SW 1271 (cell line): ENCODE measurements at regions not wholly inside any gene's neighbourhood (a gene's known extent, or its start where the extent isn't known, plus 50 kb on each side); places are given as distances from the start of the nearest gene placed in this dataset.
"Not testable (repeated sequence)": the region's sequence is repeated elsewhere in the genome, so short reads cannot be mapped to it uniquely, and the experiment has no call there.

Experiments
- DNase-seq, 2 experiments: peaks; one replicate each; lab custom pipeline; 2025; lab: John Stamatoyannopoulos, UW

DNA sequence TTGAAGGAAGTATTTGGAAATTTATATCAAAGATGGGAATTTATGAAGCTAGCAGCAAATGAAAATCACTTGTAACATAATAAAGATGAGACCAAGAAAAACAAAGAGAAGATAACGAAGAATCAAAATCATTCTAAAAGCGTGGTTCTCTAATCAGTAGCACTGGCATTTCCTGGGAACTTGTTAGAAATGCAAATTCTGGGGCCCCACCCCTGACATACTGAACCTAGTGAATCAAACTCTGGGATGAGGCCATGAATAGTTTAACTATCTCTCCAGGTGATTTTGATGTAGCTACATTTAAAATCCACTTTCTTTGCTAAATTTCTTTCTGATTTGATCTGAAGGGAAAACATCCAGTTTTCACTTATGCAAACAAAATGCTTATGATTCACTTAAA, 1075.6 kb downstream of the HACE1 start:
- no peak for DNase-seq

DNA sequence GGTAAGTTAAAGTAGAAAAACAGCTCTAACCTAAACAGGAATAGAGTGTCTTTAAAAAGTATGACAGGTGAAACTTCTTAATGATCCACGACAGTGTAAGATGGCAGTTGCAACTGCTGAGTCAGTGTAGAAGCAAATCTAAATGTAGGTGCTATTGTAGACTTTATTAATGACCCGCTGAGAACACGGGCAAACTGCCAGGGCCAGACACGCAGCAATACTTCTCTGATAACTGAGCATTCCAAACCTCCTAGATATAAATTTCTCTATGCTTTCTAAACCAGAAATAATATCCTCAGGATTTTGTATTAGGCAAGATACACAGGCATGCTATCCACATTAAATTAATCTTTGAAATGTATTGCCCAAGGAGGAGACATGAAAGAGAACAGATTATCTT, 1076.4 kb downstream of the HACE1 start:
- DNase-seq, result no peak

DNA sequence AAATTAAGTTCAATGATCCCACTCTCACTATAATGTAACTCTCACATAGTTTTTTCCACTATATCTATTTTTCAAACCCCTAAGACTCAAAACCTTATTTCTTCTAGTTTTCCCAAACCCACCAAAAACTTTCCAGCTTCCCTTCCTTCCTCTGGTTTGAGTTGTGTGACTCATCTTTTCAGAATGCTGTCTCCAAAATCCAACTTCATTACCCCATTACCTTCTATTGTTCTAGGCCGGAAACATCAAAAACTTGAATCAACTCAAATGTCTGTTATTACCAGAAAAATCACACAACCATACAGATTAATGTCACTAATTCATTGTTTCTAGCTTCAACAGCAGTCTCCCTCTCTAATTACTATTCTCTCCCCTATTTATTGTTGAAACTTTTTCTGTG, 1090.3 kb downstream of the HACE1 start:
- DNase-seq, result no peak

DNA sequence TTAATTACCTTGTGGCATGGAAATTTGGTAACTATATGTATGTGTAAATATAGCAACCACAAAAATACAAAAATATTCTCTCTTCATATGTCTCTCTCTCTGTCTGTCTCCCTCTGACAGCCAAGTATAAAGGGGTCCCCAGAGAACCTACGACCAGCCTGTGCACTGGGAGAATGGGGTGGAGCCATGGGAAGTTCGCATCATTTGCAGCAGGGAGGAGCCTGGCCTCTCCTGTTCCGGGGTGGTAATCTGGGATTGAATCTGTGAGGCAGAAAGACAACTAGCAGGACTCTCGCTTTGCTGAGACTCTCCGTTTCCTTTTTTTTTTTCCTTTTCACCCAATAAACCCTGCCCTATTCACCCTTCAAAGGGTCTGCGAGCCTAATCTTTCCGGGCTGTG, 1109.1 kb downstream of the HACE1 start:
- no peak for DNase-seq

DNA sequence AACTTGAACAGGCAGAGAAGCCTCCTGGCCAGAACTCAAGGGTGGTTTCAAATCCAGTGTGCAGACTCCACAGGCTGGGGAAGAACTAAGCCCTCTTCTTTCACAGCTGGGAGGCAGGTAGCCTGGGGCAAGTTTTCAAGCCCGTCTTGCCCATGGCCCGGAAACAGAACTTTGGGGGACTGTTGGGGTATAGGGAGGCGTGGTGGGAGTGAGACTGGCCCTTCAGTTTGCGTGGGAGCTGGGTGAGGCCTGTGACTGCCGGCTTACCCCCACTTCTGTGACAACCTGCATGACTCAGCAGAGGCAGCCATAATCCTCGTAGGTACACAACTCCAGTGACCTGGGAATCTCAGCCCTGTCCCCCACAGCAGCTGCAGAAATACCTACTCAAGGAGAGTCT, 1125.7 kb downstream of the HACE1 start:
- no peak for DNase-seq

DNA sequence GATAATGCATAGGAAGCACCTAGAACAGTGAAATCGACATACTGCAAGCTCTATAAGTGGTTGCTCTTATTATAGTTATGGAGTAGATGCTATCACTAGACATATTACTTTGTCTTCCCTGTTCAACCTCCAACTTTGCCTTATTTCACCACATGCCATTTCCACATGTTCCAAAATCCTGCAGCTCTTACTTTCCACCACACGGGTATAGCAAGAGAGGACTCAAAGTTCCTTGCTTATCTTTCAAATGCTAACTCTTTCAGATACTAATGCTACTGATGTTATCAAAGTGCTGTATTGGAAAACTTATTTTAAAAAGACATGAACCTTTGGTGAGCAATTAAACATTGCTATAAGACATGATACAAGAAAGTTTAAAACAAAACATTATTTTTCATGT, 1130.1 kb downstream of the HACE1 start:
- no peak for DNase-seq

DNA sequence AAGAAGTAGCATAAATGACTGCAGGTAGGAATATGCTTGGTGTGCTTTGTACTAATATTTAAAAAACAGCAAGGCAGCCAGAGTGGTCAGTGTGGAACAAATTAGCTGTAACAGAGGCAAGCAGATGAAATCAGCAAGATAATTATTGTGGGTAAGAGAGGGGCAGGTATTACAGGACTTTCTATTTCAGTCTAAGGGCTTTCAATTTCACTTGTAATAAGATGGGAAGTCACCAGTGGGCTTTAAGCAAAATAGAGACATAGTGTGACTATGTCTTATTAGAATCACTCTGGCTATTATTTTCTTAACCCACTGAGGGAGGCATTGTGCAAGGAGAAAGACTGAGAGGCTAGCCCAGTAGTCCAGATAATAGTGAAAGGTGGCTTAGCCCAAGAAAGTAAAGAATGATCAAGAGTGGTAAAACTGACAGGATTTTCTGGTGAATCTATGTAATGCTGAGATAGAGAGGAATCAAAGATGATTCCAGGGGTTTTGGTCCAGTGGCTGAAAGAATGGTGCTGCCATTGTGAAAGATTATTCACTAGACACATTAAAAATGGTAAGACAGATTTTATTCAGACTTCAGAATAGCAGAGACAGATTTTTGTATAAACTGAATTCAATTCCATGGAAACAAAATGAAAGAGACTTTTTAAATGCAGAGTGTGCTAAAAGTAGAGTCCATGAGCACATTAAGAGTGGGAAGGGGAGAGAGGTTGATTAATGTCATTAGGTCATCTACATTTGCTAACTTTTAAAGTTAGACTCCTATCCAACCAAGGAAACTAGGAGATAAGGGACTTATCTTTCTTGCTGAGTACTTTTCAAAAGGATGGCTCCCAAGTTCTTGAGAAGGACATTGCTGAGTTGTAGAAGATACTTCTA, 1136.0 kb downstream of the HACE1 start:
- DNase-seq, result no peak

DNA sequence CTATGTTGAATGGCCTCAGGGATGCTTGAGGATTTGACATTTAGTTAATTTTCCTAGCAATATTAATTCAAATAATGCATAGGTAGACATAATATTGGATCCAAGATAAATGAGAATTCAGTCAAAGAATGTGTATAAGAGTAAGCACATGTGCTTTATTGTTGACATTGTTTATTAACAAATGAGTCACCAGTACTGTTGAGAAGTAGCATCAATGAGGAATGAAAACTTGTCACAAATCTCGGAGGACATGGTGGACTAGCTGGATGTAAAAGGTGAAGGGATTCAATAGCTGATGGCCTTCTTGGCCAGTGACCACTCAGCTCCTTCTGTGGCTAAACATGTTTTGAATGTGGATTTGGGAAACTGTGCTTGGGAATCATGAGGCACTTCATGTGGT, 1137.0 kb downstream of the HACE1 start:
- no peak for DNase-seq

DNA sequence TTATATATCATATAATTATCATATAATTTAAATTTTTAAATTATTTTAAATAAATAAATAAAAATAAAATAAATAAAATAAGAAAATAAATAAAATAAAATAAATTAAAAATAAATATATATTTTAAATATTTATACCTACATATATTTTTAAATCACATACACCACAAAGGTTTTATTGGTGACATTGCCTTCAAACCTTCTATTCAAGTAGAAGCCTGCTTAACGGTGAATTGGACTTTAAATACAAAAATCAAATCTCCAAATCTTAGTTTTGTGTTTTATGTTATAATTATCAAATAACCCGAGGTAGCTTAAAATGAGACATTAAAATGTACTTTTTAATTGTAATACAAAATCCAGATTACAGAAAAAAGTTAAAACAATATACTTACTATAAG, 1137.8 kb downstream of the HACE1 start:
- no peak for DNase-seq

DNA sequence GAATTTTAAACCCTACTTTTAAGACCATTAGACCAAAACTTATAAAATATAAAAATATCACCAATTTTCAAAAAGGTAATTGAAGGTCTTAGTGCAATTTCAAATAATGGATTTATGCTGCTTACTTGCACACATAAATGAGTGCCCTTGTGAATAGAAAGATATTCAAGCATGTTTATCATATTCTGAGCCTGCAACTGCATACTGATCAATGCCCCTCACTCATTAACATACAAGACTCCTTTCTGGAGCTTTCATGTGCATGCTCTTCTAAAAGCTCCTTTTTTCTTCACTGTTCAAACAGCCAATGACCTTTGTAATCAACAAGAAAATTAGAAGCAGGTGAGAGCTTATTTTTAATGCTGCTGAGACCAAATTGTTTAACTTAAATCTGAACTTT, 1139.3 kb downstream of the HACE1 start:
- no peak for DNase-seq

DNA sequence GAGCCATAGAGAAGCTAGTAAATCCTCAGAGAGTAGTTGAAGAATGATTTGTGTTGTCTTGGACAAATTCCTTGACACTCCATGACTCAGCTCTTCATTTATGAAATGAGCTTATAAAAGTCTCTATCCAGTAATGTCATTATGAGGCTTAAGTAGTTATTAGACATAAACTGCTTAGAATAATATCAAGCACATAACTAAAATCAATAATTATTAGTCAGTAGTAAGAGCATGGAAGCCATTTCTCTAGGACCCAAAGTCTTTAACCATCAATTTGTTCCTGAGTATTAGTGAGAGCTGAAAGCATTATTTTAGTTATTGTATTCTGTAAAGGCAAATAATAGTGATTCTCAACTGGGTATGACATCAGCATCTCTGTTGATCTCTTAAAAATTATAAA, 1140.2 kb downstream of the HACE1 start:
- DNase-seq, result no peak

DNA sequence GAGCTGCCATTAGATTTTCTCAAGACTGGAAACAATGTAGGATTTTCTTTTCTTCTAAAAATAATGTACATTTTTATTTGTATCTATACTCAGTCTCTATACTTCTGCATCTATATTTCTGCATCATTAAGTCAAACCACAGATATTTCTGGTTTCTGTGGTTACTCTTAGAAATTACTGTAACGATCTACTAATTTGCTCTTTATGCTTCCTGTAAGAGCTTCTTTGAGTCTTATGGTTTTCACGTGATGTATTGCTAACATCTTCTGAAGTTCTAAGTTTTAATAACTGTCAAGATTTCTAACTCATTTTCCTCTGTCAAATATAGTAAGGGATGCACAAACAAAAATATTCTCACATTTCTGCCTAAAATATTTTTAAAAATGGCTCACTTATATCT, 1144.5 kb downstream of the HACE1 start:
- no peak for DNase-seq

DNA sequence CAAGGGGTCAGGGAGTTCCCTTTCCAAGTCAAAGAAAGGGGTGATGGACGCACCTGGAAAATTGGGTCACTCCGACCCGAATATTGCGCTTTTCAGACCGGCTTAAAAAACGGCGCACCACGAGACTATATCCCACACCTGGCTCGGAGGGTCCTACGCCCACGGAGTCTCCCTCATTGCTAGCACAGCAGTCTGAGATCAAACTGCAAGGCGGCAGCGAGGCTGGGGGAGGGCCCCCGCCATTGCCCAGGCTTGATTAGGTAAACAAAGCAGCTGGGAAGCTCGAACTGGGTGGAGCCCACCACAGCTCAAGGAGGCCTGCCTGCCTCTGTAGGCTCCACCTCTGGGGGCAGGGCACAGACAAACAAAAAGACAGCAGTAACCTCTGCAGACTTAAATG, 1150.5 kb downstream of the HACE1 start:
- not testable (repeated sequence) for DNase-seq

DNA sequence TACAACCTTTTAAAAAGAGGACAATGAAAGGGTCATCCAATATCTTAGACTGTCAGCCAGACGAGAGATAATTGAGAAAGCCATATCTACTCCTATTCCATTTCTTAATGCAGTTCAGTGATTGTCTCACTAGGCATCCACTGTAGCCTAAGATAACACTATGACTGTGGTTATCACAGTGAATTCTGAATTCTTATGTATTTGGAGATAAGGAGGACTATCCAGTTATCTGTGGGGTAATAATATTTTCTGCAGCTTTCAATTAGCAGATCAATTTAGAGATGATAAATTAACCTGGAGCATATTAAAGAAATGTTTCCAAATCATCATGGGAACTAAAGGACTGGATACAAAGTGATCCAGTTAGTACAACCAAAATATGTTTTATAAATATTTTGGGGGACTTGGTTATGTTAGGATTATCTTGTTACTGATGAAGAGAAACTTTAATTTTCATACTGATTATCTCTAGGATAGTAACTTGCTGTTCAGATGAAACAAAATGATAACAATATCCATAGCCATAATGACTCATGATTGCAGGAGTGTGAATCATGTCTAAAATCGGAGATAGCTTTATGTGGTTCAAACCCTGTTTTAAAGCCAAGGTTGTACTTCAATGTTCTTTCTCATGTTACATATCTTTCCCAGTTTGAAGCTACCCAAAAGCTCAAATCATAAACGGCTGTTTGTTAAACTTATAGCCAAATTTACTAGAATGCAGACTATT, 1152.0 kb downstream of the HACE1 start:
- no peak for DNase-seq

DNA sequence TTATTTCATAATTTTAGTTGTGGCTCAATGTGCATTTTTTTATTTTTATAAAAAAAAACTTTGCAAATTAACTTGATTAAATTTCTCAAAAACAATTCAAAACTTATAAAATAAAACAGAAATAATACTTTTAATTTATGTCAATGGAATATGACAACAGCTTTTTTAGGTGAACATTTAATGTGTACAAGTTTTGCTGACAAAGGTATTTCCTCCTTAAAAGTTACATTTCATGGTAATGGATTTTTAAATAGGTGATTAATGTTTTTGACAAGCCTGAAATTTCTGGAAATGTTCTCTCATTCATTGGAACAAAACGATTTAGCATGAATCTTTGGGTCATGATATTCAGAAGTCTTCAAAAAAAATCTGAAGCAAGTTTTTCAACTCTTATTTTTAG, 1160.0 kb downstream of the HACE1 start:
- DNase-seq, result no peak

DNA sequence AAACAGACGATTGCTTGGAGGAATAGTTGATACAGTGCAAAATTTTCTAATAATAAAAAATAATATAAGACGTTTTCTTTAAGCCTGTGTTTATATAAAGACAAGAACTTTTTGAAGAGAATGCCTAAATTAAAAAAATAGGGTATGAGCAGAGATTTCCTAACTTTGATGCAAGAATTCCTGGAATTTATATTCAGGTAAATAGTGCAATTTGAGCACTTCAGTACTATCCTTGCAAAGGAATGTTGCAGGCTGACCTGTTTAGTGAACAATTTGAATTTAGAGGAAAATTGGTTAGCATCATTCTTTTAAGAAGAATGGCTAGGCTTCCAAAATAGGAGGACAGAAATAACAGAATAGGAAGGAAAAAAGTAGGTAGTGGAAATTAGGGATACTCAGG, 1172.3 kb downstream of the HACE1 start:
- DNase-seq, result no peak

DNA sequence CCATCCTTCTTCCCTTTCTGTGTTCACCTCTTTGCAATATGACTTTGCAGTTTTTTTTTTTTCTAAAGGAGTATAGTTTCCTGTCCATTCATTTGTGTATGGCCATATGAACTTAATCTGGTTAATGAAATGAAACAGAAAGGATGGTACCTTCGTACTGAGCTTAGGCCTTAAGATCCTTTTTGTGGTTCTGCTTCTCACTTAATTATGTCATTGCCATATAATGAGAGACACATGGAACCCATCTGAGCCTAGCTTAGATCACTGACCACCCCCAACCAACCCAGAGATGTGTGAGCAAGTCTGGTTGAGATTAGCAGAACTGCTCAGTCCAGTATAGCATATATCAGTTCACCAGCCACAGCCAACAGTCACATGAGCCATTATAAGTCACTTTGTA, 1179.6 kb downstream of the HACE1 start:
- no peak for DNase-seq

DNA sequence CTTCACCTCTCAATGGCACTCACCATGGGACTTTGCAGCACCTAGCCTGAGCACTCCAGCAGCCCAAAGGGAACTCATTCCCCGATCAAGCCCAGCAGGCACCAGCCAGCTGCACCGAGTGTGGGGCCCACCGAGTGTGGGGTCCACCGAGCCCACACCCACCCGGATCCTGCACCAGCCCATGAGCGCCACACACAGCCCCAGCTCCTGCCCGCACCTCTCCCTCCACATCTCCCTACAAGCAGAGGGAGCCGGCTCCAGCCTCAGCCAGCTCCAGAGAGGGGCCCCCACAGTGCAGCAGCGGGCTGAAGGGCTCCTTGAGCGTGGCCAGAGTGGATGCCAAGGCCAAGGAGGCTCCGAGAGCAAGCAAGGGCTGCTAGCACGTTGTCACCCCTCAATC, 1182.4 kb downstream of the HACE1 start:
- DNase-seq, result no peak

DNA sequence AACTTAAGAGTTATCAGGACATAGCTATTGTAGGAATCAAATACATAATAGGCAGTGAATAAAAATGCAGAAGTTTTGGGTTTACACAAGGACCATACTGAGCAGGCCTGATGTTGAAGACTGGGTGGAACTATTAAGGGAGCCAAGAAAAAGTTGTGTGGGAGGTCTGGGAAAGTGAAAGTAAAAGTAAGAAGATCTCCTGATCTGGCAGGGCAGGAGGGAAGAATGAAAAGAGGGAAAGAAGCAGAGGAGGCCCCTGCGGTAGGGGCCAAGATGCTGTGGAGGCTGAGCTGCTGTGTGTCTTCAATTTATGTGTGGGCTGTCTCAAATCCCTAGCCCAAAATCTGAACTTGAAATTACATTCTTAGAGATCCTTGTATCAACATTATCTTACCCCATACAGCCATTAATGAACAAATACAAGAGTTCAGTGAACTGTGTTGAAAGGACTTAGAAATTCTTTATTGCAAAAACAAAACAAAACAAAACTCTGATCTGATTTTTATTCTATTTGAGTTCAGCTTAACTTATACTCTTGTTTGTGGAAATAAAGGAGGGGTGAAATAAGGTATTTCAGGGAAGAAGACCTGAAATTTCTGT, 1183.8 kb downstream of the HACE1 start:
- DNase-seq, result peak in 1 of 2 experiments; percentile 32

DNA sequence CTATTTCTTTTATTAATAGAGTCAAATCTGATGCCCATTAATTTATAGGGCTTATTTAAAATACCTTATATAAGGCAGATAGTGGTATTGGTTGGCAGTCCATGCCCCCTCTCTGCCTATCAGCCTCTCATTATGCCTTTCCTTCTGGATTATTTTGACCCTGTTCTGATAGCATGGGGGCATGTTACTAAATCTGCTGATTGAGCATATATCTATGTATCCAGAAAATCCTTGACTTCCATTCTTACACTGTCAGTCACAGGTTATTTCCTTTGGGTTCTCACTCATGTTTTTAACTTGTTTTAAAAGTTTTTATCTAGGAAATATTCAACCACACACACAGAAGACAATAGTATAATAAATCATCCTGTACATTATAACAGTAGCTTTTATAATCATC, 1184.9 kb downstream of the HACE1 start:
- DNase-seq, result no peak

DNA sequence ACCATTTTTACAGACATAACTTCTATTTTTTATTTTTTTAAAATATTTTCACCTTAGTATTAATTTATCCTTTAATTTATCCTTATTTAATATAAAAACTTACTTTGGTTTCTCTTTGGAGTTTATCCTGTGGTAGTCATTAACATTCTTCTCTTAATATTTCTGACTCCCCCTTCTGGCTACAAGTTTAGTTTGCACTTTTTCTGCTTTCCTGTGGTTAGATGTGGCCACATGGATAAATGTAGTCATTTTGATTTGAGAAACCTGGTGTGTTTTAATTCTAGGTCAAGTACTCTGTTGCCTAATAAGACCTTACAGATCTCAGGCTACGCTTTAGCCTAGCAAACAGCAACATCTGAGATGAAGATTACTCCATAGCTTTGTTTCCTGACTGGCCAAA, 1187.5 kb downstream of the HACE1 start:
- peak in 1 of 2 experiments; percentile 41 for DNase-seq

DNA sequence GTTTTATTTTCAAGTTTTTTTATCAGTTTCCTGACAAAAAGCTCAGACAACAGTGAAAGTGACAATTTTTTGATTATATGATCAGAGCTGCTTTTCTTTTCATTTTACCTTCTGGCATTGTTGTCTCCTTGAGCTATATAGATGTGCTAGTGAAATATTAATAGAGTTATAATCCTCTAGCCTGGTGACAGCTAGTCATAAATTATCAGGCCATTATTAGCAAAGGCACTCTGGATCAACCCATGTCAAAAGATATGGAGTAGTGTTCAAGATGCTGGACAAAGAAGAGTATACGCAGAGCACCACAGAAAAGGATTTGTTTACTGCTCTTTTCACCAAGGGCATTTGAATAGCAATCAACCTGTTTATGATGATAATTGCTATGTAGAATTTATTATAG, 1230.1 kb downstream of the HACE1 start:
- DNase-seq, result no peak

DNA sequence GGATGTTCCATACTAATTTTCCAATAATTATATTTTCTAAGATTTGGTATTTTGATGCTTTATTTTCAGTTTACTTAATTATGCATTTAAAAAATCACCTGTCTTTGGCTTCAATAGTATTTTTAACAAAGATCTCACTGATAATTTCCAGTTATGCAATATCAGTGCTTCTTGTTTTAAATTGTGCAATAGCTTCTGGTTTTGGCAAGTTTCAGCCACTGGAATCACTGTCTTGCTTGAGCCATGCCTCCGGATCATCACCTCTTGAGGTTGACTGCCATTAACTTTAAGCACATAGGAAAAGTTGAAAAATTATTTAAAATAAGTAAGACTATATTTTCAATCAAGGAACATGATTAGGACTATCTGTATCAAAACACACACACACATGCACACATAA, 1242.1 kb downstream of the HACE1 start:
- no peak for DNase-seq
